ENCODE measurements at regions not wholly inside any gene's neighbourhood (a gene's known extent, or its start where the extent isn't known, plus 50 kb on each side); places are given as distances from the start of the nearest gene placed in this dataset.

DNA sequence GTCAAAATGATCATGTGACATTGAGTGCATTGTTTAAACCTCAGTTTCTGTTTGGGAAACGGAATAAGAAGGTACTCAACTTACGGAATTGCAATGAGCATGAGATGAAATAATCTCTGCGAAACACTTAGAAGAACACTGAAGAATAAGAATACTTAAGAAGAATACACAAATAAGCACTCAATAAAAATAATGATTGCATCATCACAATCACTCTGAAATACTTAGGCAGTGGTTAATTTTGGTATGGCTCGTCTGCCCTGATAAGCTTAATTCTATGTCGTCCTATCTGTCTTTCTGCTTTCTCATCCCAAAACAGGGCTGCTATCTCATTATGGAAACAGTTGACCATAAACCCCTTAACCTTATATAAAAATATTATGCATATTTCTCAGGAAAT is 823.6 kb downstream of the DIAPH3 start:
- DNase-seq = no peak

- no peak for DNase-seq
Measured at GRCh38 chr13:59340581-59340980, 823.1 kb downstream of the DIAPH3 start.

GRCh38 chr13:59342400-59342799 is 821.3 kb downstream of the DIAPH3 start:
- no peak for DNase-seq

DNA sequence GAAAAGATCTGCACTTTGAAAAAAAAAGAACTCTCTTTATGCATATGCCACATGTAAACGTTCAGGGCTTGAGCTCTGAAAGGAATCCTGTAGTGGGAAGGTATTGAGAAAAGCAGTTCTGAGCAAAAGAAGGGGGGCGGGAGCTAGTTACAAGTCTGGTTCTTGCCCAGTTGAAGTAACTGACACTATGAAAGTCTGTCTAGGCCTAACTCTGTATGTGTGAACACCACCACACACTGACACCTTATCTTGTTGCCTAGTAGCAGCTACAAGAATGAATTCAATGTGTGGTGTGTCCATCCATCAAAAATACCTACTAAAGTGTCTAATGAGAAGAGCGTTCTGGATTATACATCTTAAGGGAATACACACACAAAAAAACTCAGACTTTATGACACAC is 820.6 kb downstream of the DIAPH3 start:
- DNase-seq = no peak

- no peak for DNase-seq
Measured at GRCh38 chr13:59343993-59344822, 819.5 kb downstream of the DIAPH3 start.

- no peak for DNase-seq
Measured at GRCh38 chr13:59345311-59345710, 818.4 kb downstream of the DIAPH3 start.

- DNase-seq = peak; percentile 79
Measured at GRCh38 chr13:59346999-59347723, 816.6 kb downstream of the DIAPH3 start.

DNA sequence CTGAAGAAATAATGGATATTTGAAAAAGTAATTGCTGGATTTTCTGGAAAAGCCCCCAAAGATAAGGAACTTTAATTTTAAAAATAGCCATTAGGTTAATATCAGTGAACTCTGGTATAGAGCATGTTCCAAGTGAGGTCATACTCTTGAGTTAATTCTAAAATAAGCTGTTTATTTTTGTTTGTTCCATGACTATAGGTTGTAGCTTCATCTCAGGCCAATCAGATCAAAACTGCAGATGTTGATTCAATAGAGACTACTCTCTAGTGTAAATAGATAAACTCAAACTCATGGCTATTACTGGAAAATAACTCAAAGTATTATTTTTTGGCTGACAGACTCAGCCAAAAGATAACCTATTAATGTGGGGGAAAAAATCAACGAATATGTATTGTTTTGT is 815.1 kb downstream of the DIAPH3 start:
- no peak for DNase-seq

- no peak for DNase-seq
Measured at GRCh38 chr13:59352600-59352999, 811.1 kb downstream of the DIAPH3 start.

DNA sequence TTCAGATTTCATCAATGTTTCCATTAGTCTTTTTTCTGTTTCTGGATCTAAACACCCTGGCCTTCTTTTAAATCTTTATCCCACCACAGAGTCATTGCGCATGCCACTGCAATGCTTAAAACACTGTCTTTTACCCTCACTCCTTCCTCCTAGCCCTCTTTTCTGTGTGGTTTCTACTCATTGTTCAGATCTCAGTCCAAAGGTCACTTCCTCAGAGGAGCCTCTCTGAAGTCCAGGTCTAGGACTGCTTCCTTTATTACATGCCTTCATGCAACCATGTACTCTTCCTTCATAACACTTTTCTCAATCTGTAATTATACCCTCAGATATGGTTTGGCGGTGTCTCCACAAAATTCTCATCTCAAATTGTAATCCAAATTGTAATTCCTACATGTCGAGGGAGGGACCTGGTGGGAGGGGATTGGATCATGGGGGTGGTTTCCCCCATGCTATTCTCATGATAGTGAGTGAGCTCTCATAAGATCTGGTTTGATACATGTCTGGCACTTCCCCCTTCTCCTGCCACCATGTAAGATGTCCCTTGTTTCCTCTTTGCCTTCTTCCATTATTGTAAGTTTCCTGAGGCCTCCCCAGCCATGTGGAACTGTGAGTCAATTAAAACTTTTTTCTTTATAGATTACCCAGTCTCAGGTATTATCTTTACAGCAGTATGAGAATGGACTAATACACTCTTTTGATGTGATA is 808.9 kb downstream of the DIAPH3 start:
- DNase-seq = no peak

DNA sequence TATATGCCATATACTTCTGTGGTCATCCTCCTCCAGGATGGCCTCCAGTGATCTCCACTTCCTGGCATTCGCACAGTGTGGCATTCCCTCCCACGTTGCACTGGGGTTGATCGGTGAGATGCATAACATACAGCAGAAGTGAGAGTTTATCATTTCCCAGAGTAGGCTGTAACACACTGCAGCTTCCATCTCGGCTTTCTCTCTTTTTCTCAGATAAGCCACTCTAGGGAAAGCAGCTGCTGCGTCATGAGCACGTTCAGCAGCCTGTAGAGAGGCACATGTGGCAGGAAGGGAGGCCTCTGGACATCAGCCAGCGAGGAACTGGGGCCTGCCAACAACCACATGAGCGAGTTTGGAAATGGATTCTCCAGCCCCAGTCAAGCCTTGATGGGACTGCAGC is 807.1 kb downstream of the DIAPH3 start:
- peak; percentile 89 for DNase-seq

GRCh38 chr13:59358014-59358413 is 805.7 kb downstream of the DIAPH3 start:
- no peak for DNase-seq

DNA sequence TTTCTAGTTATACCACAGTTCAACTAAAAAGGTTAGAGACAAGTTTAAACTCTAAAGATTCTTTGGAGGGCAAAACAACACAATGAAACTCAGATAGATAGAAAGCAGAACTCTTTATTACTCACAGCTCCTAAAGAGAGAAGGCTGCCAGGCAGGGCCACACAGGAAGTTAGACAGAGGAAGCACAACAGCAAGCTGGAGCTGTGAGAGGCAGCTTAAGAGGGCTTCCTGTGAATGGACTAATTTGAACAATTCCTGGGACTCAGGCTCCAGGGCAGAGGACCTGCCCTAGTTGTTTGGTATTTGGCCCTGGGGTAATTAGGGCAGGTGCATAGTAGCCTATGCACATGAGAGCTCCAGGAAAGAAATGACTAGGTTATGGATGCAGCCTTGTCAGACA is 803.6 kb downstream of the DIAPH3 start:
- DNase-seq = no peak

GRCh38 chr13:59360916-59361315 is 802.8 kb downstream of the DIAPH3 start:
- DNase-seq = no peak

DNA sequence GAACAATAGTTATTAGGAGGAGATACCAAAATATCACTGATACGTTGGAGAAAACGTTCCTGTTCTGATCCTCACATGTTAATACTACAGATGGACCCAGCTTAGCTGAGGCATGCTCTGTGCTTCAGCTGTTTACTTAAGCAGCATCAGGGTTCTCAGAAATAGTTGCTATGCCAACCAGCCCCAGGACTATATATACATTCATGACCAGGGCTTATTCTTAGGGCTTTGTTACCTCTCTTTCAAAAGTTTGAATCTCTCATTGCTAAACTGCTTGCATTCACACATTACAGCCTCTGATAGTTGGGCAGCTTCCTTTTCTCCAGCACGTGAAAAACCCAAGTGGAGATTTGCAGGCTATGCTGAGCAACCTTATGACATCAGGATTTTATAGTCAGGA is 800.4 kb downstream of the DIAPH3 start:
- DNase-seq = no peak

DNA sequence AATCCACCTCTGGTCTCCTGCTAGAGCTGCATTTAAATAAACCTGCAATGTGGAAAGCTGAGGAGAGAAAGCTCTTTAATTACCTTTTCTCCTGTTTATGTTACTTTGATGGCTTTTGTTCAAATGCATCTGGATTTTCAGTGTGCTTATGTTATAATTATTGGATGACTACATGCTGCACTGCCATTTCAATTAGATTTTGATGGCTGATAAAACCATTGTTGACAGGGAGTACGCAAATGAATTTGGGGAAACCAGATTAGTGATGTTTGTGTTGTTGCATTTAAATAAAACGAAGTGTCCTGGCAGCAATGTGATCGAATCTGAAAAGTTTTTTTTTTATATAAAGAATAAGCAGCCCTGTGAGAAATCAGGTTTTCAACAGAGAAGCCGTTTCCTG is 799.8 kb downstream of the DIAPH3 start:
- DNase-seq = no peak

GRCh38 chr13:59364641-59365085 is 799.1 kb downstream of the DIAPH3 start:
- no peak for DNase-seq

DNA sequence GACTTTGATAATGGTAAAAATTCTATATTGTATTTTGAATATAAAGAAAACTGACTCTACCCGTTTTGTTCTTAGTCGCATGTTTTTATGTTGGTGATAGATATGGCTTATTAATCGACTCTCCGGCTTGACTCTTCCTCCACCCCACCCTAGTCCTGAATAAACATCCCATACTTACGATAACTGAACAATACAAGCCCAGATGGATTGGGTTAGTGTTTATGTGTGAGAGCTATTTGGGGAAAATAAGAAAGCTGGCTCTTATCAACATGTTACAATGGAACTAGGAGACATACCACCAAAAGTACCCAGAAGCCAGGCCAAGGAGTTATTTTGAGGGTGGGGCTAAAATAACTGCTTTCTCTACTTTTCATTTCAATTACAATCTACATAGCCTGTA is 796.3 kb downstream of the DIAPH3 start:
- no peak for DNase-seq

DNA sequence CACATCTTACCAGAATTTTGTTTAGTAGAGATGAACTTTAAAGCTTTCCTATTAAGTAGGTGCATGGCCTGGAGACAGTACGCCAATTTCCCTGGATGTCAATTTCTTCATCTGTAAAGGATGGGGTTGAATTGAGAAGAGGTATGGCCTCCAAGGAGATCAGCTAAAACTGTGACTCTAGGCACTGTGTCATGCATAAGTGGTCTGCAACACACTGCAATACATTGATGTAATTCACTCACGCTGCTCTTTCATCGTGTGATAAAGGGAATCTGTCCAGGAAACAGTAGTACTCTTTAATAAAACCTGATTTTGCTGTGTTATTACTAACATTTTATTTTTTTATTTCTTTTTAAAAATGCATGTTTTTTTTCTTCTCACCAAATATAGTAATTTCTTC is 795.8 kb downstream of the DIAPH3 start:
- DNase-seq = no peak

- no peak for DNase-seq
Measured at GRCh38 chr13:59368693-59369092, 795.0 kb downstream of the DIAPH3 start.

- no peak for DNase-seq
Measured at GRCh38 chr13:59371229-59371628, 792.5 kb downstream of the DIAPH3 start.

DNA sequence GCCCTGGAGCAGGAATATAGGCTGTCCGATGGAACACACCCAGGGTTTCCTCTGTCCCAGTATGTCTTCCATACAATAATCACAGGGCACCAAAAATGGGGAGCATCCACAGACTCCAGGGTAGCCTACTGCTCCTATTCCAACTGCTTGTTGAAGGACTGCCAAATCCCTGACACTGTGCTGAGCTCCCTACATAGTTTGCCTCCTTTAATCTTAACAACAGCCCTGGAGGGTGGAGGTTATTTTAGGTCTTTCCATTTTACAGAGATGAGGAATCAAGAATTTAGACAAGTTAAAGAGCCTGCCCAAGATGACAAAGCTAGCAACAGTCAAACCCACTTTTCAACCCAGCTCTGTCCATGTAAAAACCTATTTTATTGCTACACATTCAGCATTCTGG is 790.4 kb downstream of the DIAPH3 start:
- no peak for DNase-seq

GRCh38 chr13:59374691-59375090 is 789.0 kb downstream of the DIAPH3 start:
- no peak for DNase-seq

DNA sequence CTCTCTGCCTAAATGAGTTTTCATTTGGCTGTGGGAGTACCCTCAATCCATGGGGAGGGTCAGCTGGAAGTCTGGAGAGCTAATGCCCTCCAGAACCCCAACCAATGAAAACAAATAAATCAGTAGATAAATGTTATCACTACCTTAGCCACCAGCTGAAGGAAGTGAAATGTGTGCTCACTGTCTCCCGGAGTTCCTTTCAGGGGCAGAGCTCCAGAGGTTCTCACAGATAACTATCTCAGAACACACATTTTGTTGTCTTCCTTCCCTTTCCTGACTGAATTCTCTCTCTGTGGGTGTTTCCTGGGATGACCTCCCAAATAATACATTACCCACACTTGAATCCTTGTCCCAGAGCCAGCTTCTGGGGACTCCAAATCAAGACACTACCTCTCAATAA is 779.6 kb downstream of the DIAPH3 start:
- no peak for DNase-seq

Measured in right hindlimb (tissue), 1 donor.